ENCODE measurements at regions not wholly inside any gene's neighbourhood (a gene's known extent, or its start where the extent isn't known, plus 50 kb on each side); places are given as distances from the start of the nearest gene placed in this dataset.

- no peak for TF ChIP-seq ZNF609 (CRISPR knock-in tag; IDR thresholded peaks at IDR 0.05; ENCODE audit: borderline replicate concordance)
- no peak for TF ChIP-seq USF1 (CRISPR knock-in tag; IDR thresholded peaks at IDR 0.05)
- TF ChIP-seq NKRF (IDR thresholded peaks at IDR 0.05; ENCODE audit: borderline replicate concordance) = no peak
- no peak for TF ChIP-seq SLC30A9 (CRISPR knock-in tag; IDR thresholded peaks at IDR 0.05)
- TF ChIP-seq SRF (CRISPR knock-in tag; IDR thresholded peaks at IDR 0.05) = no peak
- TF ChIP-seq ZNF41 (CRISPR knock-in tag; conservative IDR thresholded peaks at IDR 0.05) = no peak
- no peak for TF ChIP-seq SNAPC5 (CRISPR knock-in tag; IDR thresholded peaks at IDR 0.05)
- no peak for TF ChIP-seq ATF7 (IDR thresholded peaks at IDR 0.05)
- TF ChIP-seq ZNF551 (CRISPR knock-in tag; IDR thresholded peaks at IDR 0.05) = no peak
Observed at GRCh38 chr2:7527165-7527722, 610.0 kb downstream of the RNF144A start (continued).

Data from K562 (cell line).